Activated CD8-positive, alpha-beta memory T cell treated with anti-CD3 and anti-CD28 coated beads, Interleukin-2, amount 10 ng/mL, durations not matched to agents 7 days and 5 days (primary cell): ENCODE measurements at regions not wholly inside any gene's neighbourhood (a gene's known extent, or its start where the extent isn't known, plus 50 kb on each side); places are given as distances from the start of the nearest gene placed in this dataset.
"Not testable (repeated sequence)": the region's sequence is repeated elsewhere in the genome, so short reads cannot be mapped to it uniquely, and the experiment has no call there.

Source experiments
- ATAC-seq: fragments of 150-1000 bp; cut with Tn5 transposase; one replicate; pipeline ENCODE4 v1.10.0; 2021; ENCODE audit warnings: moderate library complexity
- CTCF ChIA-PET: fragments of 350-600 bp; sonication (Branson Sonifier 250); formaldehyde crosslinking; loops from one replicate; lab custom pipeline; 2021; ENCODE audit warnings: antibody characterized with exemption; lab: Charles Lee
- DNase-seq: peaks from one replicate; pipeline ENCODE4 v3.0.0-alpha.2; 2020
- H3K27ac Mint-ChIP-seq: one replicate; pipeline ENCODE4 v1.8.0; 2021; ENCODE audit warnings: mild to moderate bottlenecking, mixed read lengths
- H3K27me3 Mint-ChIP-seq: one replicate; pipeline ENCODE4 v1.8.0; 2021; ENCODE audit warnings: mixed read lengths
- H3K36me3 Mint-ChIP-seq: one replicate; pipeline ENCODE4 v1.8.0; 2021; ENCODE audit warnings: mild to moderate bottlenecking, mixed read lengths
- H3K4me1 Mint-ChIP-seq: one replicate; pipeline ENCODE4 v1.8.0; 2021; ENCODE audit warnings: mixed read lengths
- H3K4me3 Mint-ChIP-seq: one replicate; pipeline ENCODE4 v1.8.0; 2021; ENCODE audit warnings: mild to moderate bottlenecking, moderate library complexity, mixed read lengths
- H3K9me3 Mint-ChIP-seq: one replicate; pipeline ENCODE4 v1.8.0; 2022; ENCODE audit warnings: low read depth, mixed read lengths

GRCh38 chr4:147163311-147163710 is 217.6 kb upstream of the TTC29 start:
- Mint-ChIP-seq H3K9me3 (no peaks in the 10 kb centered on the region), H3K4me3 (no peak overlapping the region), H3K4me1 (peaks cover 2% of the 10 kb centered on the region), H3K27ac (no peak overlapping the region), H3K36me3 (no peaks in the 10 kb centered on the region), H3K27me3 (peaks cover 10% of the 10 kb centered on the region)
- ATAC-seq (no peak), DNase-seq (no peak)
- CTCF ChIA-PET, result no interaction called here

- H3K27me3 Mint-ChIP-seq, DNase-seq, CTCF ChIA-PET, H3K4me3 Mint-ChIP-seq, H3K4me1 Mint-ChIP-seq, H3K36me3 Mint-ChIP-seq, ATAC-seq, H3K9me3 Mint-ChIP-seq, H3K27ac Mint-ChIP-seq: not testable (repeated sequence)
Measured at GRCh38 chr4:147168200-147168599, 222.5 kb upstream of the TTC29 start.

GRCh38 chr4:147173322-147173721 is 227.7 kb upstream of the TTC29 start:
- no peaks in the 10 kb centered on the region for H3K4me1 Mint-ChIP-seq
- ATAC-seq (no peak), DNase-seq (no peak)
- CTCF ChIA-PET, result no interaction called here
- no peaks in the 10 kb centered on the region for H3K36me3 Mint-ChIP-seq
- H3K4me3 Mint-ChIP-seq, result no peak overlapping the region
- no peak overlapping the region for H3K27ac Mint-ChIP-seq
- H3K9me3 Mint-ChIP-seq, result no peaks in the 10 kb centered on the region
- H3K27me3 Mint-ChIP-seq, result peaks cover 2% of the 10 kb centered on the region

GRCh38 chr4:147173797-147174432 is 228.3 kb upstream of the TTC29 start:
- CTCF ChIA-PET, result no interaction called here
- Mint-ChIP-seq H3K27me3 (peaks cover 2% of the 10 kb centered on the region), H3K9me3 (no peaks in the 10 kb centered on the region), H3K36me3 (no peaks in the 10 kb centered on the region), H3K4me3 (no peak overlapping the region), H3K4me1 (no peaks in the 10 kb centered on the region), H3K27ac (no peak overlapping the region)
- ATAC-seq, result no peak
- no peak for DNase-seq

GRCh38 chr4:147174591-147174990 is 228.9 kb upstream of the TTC29 start:
- Mint-ChIP-seq H3K27ac (no peak overlapping the region), H3K36me3 (no peaks in the 10 kb centered on the region), H3K9me3 (no peaks in the 10 kb centered on the region), H3K4me3 (no peak overlapping the region), H3K4me1 (no peaks in the 10 kb centered on the region), H3K27me3 (peaks cover 2% of the 10 kb centered on the region)
- ATAC-seq (no peak), DNase-seq (no peak)
- CTCF ChIA-PET, result no interaction called here

GRCh38 chr4:147175460-147176025 is 229.9 kb upstream of the TTC29 start:
- DNase-seq (no peak), ATAC-seq (no peak)
- CTCF ChIA-PET, result no interaction called here
- Mint-ChIP-seq H3K9me3 (no peaks in the 10 kb centered on the region), H3K4me3 (no peak overlapping the region), H3K27me3 (peaks cover 2% of the 10 kb centered on the region), H3K36me3 (no peaks in the 10 kb centered on the region), H3K4me1 (no peaks in the 10 kb centered on the region), H3K27ac (no peak overlapping the region)

GRCh38 chr4:147182041-147182440 is 236.4 kb upstream of the TTC29 start:
- ATAC-seq (no peak), DNase-seq (no peak)
- H3K36me3 Mint-ChIP-seq, result no peaks in the 10 kb centered on the region
- CTCF ChIA-PET, result no interaction called here
- H3K27me3 Mint-ChIP-seq, result no peaks in the 10 kb centered on the region
- H3K9me3 Mint-ChIP-seq, result no peaks in the 10 kb centered on the region
- H3K27ac Mint-ChIP-seq, result no peak overlapping the region
- no peaks in the 10 kb centered on the region for H3K4me1 Mint-ChIP-seq
- no peak overlapping the region for H3K4me3 Mint-ChIP-seq

- Mint-ChIP-seq H3K27me3 (peaks cover 2% of the 10 kb centered on the region), H3K9me3 (no peaks in the 10 kb centered on the region), H3K36me3 (no peaks in the 10 kb centered on the region), H3K27ac (no peak overlapping the region), H3K4me1 (no peaks in the 10 kb centered on the region), H3K4me3 (no peak overlapping the region)
- ATAC-seq (no peak), DNase-seq (no peak)
- CTCF ChIA-PET, result no interaction called here
Measured at GRCh38 chr4:147192679-147193078, 247.0 kb upstream of the TTC29 start.

- Mint-ChIP-seq H3K27ac (no peak overlapping the region), H3K4me3 (no peak overlapping the region), H3K27me3 (peaks cover 2% of the 10 kb centered on the region), H3K36me3 (no peaks in the 10 kb centered on the region), H3K9me3 (no peaks in the 10 kb centered on the region), H3K4me1 (no peaks in the 10 kb centered on the region)
- no peak for ATAC-seq
- CTCF ChIA-PET, result no interaction called here
- no peak for DNase-seq
Measured at GRCh38 chr4:147194114-147194513, 248.4 kb upstream of the TTC29 start.

GRCh38 chr4:147194604-147195003 is 248.9 kb upstream of the TTC29 start:
- CTCF ChIA-PET, result no interaction called here
- Mint-ChIP-seq H3K27me3 (peaks cover 2% of the 10 kb centered on the region), H3K4me1 (no peaks in the 10 kb centered on the region), H3K36me3 (no peaks in the 10 kb centered on the region), H3K27ac (no peak overlapping the region), H3K4me3 (no peak overlapping the region), H3K9me3 (no peaks in the 10 kb centered on the region)
- no peak for ATAC-seq
- no peak for DNase-seq

- H3K27ac Mint-ChIP-seq, result no peak overlapping the region
- no peaks in the 10 kb centered on the region for H3K9me3 Mint-ChIP-seq
- ATAC-seq (no peak), DNase-seq (no peak)
- H3K4me1 Mint-ChIP-seq, result no peaks in the 10 kb centered on the region
- H3K27me3 Mint-ChIP-seq, result peaks cover 2% of the 10 kb centered on the region
- no peak overlapping the region for H3K4me3 Mint-ChIP-seq
- H3K36me3 Mint-ChIP-seq, result no peaks in the 10 kb centered on the region
- CTCF ChIA-PET, result no interaction called here
Measured at GRCh38 chr4:147195386-147195785, 249.7 kb upstream of the TTC29 start.

GRCh38 chr4:147198411-147199051 is 252.9 kb upstream of the TTC29 start:
- CTCF ChIA-PET, result no interaction called here
- no peak for ATAC-seq
- DNase-seq, result no peak

GRCh38 chr4:147201016-147201415 is 255.4 kb upstream of the TTC29 start:
- peaks cover 2% of the 10 kb centered on the region for H3K27me3 Mint-ChIP-seq
- DNase-seq, result no peak
- no peaks in the 10 kb centered on the region for H3K9me3 Mint-ChIP-seq
- no peak for ATAC-seq
- no peaks in the 10 kb centered on the region for H3K36me3 Mint-ChIP-seq
- H3K4me3 Mint-ChIP-seq, result no peak overlapping the region
- CTCF ChIA-PET, result no interaction called here
- no peak overlapping the region for H3K27ac Mint-ChIP-seq
- no peaks in the 10 kb centered on the region for H3K4me1 Mint-ChIP-seq

More at GRCh38 chr4:147198411-147199051, 252.9 kb upstream of the TTC29 start:
- no peaks in the 10 kb centered on the region for H3K4me1 Mint-ChIP-seq
- H3K27me3 Mint-ChIP-seq, result peaks cover 2% of the 10 kb centered on the region
- no peak overlapping the region for H3K4me3 Mint-ChIP-seq
- no peak overlapping the region for H3K27ac Mint-ChIP-seq
- H3K9me3 Mint-ChIP-seq, result no peaks in the 10 kb centered on the region
- no peaks in the 10 kb centered on the region for H3K36me3 Mint-ChIP-seq

- ATAC-seq (no peak), DNase-seq (no peak)
- Mint-ChIP-seq H3K27me3 (no peaks in the 10 kb centered on the region), H3K36me3 (no peaks in the 10 kb centered on the region), H3K4me3 (no peak overlapping the region), H3K27ac (no peak overlapping the region), H3K9me3 (no peaks in the 10 kb centered on the region), H3K4me1 (no peaks in the 10 kb centered on the region)
- CTCF ChIA-PET, result no interaction called here
Measured at GRCh38 chr4:147206807-147207206, 261.1 kb upstream of the TTC29 start.
